G401 (cell line): ENCODE measurements at regions not wholly inside any gene's neighbourhood (a gene's known extent, or its start where the extent isn't known, plus 50 kb on each side); places are given as distances from the start of the nearest gene placed in this dataset.

Experiments used
- DNase-seq: peaks from one replicate; pipeline ENCODE4 v3.0.0-alpha.2; 2015; ENCODE audit warnings: low spot score
- in situ Hi-C: cut with HindIII; loops from 2 replicates; pipeline ENCODE4 v1.10.0; 2016; ENCODE audit warnings: low sequenced_read_pairs, mixed read lengths

DNA sequence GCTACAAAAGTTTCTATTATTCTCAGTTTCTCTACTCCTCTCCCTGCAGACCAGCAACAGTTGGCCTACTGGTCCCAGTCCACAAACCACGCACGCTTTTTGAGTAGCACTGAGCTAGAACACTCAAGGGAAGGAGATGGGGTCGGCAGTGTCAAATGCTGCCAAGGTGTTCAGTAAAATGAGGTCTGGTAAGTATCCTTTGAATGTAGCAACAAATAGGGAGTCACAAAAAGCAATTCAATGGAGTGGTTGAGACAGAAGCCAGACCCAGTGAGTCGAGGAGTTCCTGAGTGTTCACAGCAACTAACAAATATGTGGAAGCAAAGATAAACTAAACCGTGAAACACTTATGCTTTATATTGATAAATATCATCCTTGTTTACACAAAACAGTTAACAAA lies 355.7 kb downstream of the MID1IP1 start:
- no peak for DNase-seq
- in situ Hi-C loops, result no loop called here

DNA sequence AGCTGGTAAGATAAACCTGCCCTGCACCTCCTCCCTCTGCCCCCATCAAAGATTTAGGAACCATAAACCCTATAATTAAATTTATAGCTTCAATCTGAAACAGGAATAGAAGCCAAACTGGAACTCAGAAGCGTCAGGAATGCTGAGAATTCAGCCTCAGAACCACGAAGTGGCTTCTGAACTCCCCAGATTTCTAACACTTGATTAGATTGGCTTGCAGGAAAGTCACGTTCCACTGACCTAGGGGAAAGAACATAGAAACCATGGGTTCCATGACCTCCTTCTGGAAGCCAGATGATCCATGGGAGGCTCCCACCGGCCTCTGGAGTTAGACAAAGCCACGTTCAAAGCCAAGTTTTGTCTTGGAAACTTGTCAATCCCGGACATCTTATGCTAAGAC lies 356.5 kb downstream of the MID1IP1 start:
- in situ Hi-C loops, result no loop called here
- no peak for DNase-seq

DNA sequence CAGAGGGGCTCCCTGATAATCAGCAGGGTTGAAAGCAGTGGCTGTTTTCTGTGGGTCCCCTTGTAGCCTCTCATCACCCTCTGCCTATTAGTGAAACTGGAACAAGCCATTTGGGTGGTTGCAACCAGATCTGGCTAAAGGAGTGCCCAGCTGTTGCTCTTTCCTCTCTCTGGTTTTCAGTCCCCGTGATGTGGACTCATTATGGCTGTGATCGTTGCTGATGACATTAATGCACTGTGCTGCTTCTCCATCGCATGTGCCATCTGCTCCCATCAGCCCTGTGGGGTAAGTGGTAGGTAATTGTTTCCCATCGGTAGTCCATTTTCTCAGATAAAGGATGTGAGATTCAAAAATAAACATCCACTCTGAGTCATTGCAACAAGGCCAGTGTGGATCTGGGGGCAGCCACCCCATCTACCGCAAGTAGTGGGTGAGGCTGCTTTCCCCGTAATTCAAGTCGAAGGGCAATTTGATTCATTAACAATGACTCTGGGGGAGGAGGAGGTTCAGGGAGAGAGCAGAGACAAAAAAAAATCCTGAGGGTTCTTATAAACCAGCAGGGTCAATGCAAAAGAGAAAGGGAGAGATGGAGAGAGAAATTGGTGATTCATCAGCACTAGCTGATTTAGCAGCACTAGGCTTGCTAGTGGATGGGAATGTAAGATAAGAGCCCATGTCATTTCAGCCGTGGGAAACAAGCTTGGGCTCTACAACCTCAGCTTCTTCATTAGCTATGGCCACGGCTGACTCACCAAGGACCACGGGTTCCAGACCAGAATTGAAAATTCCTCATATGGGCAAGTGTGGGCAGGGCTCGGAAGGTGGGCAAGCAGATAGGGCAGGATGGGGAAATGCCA lies 357.8 kb downstream of the MID1IP1 start:
- DNase-seq, result no peak
- in situ Hi-C loops, result no loop called here

DNA sequence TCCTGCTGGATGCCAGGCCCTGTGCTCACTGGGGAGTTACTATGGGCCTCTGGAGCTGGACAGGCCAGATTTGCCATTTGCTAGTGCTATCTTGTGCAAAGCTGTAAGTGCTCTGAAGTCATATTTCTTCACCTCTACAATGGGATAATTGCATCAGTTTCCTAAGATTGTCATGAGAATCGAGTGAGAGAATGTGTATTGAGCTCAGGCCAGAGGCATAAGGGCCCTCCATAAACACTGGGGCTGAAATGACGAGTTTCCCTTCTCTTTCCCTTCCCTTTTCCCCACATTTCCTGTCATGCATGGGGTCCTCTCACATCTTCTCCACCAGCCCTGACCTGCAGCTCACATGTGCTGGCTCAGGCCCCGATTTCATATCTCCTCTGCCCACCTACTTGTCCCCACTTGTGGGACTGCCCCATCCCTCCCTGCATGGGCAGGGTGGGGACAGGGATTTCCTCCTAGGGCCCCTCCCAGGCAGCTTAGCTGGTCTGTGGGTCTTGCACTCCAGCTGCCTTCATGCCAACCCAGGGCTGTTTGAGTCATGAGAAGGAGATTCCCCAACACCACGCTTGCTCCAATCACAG lies 358.8 kb downstream of the MID1IP1 start:
- in situ Hi-C loops, result no loop called here
- no peak for DNase-seq

DNA sequence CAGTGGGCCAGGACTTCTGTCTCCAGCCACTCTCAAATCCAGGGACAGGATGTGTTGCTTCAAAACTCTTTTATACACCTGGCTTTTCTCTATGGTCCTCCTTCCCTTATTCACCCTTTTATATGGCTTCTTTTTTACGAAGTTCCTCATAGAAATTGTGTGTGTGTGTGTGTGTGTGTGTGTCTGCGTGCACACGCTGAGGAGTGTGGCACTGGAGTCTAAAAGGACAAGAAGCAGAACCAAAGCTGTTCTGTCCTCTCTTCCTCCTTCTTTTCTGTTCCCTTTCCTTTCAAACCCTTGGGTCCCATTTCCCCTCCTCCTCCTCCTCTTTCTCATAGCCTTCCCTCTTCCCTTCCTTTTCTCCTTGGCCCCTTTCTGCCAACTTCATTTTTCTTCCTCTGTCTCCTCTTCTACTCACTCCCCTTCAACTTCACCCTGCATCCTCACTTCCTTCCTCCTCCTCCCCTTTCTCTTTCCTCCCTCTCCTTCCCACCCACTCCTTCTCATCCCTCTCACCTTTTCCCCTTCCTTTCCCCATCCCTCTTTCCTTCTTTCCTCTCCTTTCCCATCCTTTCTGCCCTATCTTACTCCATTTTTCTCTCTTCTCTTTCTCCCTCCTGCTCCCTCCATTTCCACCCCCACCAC lies 360.5 kb downstream of the MID1IP1 start:
- no peak for DNase-seq
- in situ Hi-C loops, result no loop called here

DNA sequence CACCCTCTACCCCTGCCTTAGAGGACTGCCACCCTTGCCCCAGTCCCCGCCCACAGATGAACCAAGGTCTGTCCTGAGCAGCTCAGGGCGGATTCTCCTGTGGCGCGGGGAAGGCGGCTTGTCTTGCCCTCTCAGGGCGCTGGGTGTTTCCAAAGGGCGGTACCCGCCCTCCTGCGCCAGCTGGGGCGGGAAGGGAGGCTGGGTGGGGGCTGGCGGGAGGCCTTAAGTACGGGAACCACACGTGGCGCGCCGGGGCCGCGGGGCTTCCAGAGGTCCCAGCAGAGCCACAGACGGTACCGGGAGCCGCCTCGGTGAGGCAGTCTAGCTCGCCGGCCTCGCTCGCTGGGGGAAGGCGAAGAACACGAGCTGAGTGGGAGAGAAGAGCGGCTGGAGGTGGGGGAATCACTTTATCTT lies 361.1 kb downstream of the MID1IP1 start:
- in situ Hi-C loops, result no loop called here
- DNase-seq, result no peak

DNA sequence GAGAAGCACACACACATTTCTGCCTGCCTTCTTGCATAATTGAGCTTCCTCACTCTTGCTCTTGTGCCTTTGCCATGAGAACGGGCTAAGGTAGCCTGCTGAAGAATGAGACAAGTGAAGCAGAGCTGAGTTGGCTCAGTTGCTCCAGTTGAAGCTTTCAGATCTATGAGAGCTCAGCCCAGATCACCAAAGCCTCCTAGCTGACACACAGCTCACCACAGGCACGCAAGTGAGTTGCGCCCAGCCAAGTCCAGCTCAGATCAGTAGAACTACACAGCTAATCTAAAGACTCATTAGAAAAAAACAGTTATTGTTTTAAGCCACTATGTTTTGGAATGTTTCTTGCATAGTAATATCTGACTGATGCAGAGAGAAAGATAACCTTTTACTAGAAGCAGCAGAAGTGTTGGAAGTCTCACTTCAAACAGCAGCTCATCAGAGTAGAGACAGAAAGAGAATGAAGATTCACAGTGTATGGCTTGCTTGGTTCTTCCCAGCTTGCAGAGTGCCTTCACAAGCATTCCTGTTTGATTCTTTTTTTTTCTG lies 362.4 kb downstream of the MID1IP1 start:
- no peak for DNase-seq
- in situ Hi-C loops, result no loop called here

DNA sequence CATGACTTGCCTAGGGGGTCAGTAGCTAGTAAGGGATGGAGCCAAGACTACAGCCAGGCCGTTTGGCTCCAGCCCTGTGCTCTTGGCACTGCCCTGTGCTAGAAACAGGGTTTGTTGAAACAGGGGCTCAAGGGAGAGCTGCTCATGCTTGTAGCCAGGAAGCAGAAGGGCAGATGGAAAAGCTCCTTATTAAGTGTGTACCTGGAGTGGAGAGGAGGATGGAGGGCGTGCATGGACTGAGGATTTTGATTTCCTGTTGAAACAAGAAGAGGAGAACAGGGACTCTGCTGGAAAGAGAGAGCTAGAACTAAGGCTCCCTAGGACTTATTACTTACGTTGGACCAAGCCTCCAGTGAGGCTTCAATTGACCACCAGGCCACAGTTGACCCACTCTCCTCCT lies 363.0 kb downstream of the MID1IP1 start:
- peak; percentile 8 for DNase-seq
- in situ Hi-C loops, result no loop called here

DNA sequence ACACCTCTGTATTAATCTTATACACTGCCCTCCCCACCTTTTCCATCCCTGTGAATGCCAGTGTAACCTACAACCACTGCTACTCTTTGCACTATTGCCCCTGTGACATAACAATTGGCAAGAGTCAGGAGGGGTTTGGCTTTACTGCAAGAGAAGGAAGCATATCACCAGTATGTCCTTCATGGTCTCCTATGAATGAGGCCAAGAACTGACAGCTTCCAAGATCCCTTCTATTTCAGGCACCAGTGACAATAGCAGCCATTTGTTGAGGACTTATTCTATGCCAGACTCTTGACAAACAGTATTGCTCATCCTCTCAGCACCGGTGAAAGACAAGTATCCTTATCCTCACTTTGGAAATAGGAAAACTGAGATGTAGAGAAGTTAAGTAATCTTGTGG lies 363.9 kb downstream of the MID1IP1 start:
- in situ Hi-C loops, result no loop called here
- DNase-seq, result no peak

DNA sequence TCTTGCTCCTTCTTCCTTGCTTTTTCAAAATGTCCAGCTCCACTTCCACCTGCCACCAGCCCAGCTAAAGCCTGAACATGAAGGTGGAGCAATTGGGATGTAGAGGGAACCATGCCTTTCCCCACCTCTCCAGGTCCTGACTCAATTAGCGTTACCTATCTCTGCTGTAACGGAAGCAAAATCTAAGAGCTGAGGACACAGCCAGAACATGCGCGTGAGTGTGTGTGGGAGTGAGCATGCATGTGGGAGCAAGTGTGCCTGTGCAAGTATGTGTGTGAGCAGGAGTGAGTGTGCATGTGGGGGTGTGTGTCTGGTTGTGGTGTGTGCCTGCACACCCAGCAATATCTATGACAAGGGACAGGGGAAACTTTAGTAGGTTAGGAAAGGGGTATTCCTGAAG lies 364.5 kb downstream of the MID1IP1 start:
- in situ Hi-C loops, result no loop called here
- no peak for DNase-seq

DNA sequence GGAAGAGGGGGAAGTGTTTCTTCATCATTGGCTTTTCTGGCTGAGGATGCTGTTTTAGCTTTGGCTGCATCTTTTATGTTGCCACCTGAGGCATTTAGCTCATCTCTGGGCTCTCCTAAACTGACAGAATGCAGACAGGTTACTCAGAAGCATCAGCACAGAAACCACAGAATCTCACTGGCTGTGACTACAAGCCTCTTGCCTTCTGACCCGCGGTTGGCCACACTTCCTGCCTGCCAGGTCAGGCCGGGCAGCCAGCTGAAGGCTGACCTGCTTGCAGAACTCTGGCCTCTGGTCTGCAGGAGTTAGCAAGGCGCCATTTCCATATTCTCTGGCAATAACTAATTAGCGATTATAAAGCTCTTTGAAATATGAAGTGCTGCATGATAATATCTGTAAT lies 366.5 kb downstream of the MID1IP1 start:
- in situ Hi-C loops, result no loop called here
- no peak for DNase-seq

DNA sequence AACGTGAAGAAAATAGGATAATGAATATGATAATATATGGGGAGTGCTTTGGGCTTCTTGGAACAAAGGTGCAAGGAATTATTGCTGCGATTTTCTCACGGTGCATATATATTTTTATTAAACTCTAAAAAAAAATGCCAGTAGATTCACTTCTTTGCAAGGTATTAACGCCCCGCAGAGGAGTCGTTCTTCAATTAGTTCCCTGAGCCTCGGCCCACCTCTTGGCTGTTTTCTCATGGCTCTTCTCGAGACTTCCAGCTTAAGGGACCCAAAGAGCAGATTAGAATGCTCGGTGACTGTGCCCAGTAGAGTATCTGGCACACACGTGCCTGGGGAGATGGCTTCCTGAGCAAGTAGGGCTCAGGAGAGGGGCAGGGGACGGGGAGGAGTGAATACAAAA lies 367.4 kb downstream of the MID1IP1 start:
- in situ Hi-C loops, result no loop called here
- no peak for DNase-seq

DNA sequence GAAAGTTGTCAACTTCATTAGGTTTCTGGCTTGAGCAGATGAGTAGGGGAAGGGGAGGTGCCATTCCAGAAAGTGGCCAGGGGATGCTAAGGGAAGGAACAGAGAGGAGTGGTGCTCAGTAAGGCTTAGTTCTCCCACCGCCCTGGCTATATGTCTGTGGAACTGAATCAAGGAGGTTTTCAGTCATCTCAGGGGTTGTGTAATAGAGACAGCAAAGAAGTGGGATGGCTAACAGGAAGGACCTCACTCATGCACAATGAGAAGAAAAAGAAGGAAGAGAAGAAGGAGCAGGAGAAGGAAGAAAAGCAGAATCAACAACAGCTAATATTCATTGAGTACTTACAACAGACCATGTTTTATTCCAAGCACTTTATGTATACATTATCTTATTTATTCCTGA lies 368.7 kb downstream of the MID1IP1 start:
- no peak for DNase-seq
- in situ Hi-C loops, result no loop called here

DNA sequence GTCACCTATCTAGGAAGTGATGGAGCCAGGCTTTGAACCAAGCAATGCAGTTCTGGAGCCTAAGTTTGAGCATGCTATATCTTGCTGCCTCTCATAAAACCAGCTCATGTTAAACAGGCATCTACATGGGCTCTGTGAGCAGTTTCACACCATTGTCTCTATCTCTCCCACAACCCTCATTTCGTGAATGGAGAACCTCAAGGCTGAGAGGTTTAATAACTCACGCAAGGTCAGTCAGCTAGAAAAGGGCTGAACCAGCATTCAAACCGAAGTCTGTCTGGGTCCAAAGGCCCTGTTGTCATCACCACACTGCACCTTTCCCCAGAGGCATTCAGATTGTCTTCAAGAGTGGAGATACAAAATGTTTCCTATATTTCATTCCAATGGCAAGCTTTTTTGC lies 369.2 kb downstream of the MID1IP1 start:
- no peak for DNase-seq
- in situ Hi-C loops, result no loop called here

DNA sequence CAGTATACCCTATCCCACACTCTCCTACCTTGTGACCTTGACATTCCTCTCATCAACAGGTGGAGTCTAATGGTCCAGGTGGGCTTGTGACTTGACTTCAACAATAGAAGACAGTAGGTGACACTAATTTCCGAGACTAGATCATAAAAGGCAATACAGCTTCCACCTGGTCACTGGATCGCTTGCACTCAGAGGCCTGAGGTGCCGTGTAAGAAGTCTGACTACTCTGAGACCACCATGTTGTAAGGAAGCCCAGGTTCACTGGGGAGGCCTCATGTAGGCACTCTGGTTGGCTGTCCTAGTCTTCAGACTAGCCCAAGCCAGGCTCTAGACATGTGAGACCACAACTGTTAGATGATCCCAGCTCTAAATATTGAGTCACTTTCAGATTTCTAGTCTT lies 370.4 kb downstream of the MID1IP1 start:
- no peak for DNase-seq
- in situ Hi-C loops, result no loop called here

DNA sequence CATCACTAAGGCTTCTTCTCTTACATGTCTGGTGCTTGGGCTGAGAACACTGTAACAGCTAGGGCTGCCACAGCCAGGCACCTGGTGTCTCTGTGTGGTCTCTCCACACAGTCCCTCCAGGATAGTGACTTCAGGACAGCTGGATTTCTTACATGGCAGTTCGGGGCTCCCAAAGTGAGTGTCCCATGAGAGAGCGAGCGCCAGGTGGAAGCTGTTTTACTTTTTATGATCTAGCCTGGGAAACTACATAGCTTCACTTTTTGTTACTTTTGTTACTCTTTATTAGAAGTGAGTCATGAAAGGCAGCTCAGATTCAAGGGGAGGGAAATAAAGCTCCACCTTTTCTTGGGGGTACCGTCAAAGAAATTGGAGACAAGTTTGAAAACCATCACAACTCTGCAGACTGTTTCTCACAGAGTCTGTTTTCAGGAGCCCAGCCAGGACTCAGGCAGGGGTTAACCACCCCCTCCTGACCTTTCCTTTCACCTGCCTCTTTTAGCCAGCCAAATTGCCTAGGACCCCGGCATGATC lies 373.0 kb downstream of the MID1IP1 start:
- DNase-seq, result no peak
- in situ Hi-C loops, result no loop called here

DNA sequence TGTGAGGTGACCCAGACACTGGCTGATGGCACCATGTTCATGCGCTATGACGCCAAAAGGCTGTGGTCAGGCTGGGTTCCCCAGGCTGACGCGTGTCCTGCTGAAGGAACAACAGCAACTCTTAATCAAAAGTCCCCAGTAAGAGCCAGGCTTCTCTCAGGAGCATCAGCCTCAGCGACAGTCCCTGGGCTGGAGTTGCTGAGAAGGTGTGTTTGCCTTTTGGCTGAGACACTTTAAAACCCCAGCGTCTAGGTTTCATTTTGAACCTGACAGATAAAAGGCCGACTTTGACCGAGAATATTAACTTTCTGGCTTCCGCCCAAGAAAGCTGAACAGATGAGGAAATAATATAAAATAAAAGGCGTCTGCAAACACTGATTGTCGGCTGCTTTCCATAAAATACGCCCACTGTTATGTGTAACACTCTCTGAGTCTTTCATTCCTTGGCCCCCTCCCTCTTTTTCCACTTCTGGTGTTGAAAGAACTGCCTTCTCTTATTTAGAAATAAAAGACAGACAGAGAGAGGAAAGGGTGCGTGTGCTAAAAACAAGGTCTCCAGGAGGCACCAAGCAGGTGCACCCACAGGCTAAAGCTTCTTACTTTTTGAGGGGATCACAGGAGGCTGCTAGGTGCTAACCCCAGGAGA lies 373.6 kb downstream of the MID1IP1 start:
- in situ Hi-C loops, result no loop called here

DNA sequence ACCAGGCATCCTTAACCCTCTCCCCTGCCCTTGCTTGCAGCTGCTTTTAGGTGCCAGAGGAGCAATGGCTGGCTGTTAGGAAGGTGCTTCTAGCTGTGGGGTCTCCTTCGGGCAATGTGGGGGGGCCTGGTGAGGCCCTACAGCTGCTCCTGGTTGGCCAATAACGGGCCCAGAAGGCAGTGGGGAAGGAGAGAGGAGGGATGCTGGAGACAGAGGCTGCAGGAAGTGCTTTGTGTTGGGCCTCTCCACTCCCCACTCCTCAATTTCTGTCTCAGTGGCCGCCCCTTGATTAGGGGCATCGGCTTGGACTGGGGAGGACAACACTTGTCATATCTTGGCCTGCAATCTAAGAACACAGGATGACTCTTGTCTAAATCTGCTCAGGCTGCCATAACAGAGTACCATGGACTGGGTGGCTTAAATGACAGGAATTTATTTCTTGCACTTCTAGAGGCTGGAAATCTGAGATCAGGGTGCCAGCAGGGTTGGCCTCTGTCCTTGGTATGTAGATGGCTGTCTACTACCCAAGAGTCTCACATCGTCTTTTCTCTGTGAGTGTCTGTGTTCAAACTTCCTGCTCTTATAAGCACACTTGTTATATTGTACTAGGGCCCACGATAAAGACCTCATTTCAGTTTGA lies 374.3 kb downstream of the MID1IP1 start:
- in situ Hi-C loops, result no loop called here

More for the DNA sequence above, 373.6 kb downstream of the MID1IP1 start:
- no peak for DNase-seq

DNA sequence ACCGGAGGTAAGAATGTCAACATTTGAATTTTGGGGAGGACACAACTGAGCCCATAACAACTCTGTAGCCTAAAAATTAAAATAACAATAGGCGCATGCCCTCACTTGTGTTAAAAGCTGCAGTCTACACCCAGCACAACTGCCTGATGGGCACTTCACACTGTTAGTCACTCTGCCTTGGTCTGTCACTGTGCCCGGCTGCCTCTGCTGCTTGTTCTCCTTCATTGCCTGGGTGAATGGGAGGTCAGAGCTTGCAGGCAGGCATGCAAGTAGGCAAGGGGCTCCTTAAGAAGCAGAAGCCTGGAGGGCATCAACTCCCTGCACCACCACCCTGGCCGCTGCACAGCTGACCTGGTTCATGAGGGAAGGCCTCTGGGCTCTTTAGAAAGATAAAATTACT lies 374.8 kb downstream of the MID1IP1 start:
- DNase-seq, result no peak
- in situ Hi-C loops, result no loop called here

More for the DNA sequence above, 374.3 kb downstream of the MID1IP1 start:
- DNase-seq, result no peak
